ENCODE measurements at regions not wholly inside any gene's neighbourhood (a gene's known extent, or its start where the extent isn't known, plus 50 kb on each side); places are given as distances from the start of the nearest gene placed in this dataset.
"Not testable (repeated sequence)": the region's sequence is repeated elsewhere in the genome, so short reads cannot be mapped to it uniquely, and the experiment has no call there.

GRCh38 chr18:11454040-11454439 lies 155.4 kb upstream of the SLC35G4 start:
- H3K9me2 ChIP-seq (replicated peaks; ENCODE audit: insufficient read depth, low read length) = no peaks in the 10 kb centered on the region
- H3K27me3 ChIP-seq (ENCODE audit: low read length) = no peaks in the 10 kb centered on the region
- H3K9me3 ChIP-seq (ENCODE audit: insufficient read depth, low read length) = no peaks in the 10 kb centered on the region
- TF ChIP-seq EZH2phosphoT487 (conservative IDR thresholded peaks at IDR 0.05; ENCODE audit: low read length) (no peak), CTCF (IDR thresholded peaks at IDR 0.05; ENCODE audit: insufficient read depth, low read length, poor library complexity, severe bottlenecking) (no peak)
- no peaks in the 10 kb centered on the region for H3F3A ChIP-seq (ENCODE audit: insufficient read depth)
- no peak overlapping the region for H2AFZ ChIP-seq (ENCODE audit: low read depth, low read length, severe bottlenecking)
- H3K79me2 ChIP-seq (ENCODE audit: insufficient read depth, low read length) = no peaks in the 10 kb centered on the region
- H3K4me3 ChIP-seq (ENCODE audit: insufficient read depth, low read length, poor library complexity, severe bottlenecking) = no peak overlapping the region
- no peak overlapping the region for H3K9ac ChIP-seq (ENCODE audit: low read length)
- no peaks in the 10 kb centered on the region for H3K36me3 ChIP-seq (ENCODE audit: low read length)
- H4K20me1 ChIP-seq (ENCODE audit: low read depth, low read length) = no peaks in the 10 kb centered on the region
- no peak overlapping the region for H3K27ac ChIP-seq (ENCODE audit: low read depth, low read length)
- H3K4me2 ChIP-seq (ENCODE audit: low read depth, low read length, poor library complexity, severe bottlenecking) = no peak overlapping the region

- H4K20me1 ChIP-seq (ENCODE audit: low read depth, low read length); H3K9me2 ChIP-seq (replicated peaks; ENCODE audit: insufficient read depth, low read length); H2AFZ ChIP-seq (ENCODE audit: low read depth, low read length, severe bottlenecking); H3K4me2 ChIP-seq (ENCODE audit: low read depth, low read length, poor library complexity, severe bottlenecking); H3K79me2 ChIP-seq (ENCODE audit: insufficient read depth, low read length); H3K4me3 ChIP-seq (ENCODE audit: insufficient read depth, low read length, poor library complexity, severe bottlenecking); H3K36me3 ChIP-seq (ENCODE audit: low read length); H3K27ac ChIP-seq (ENCODE audit: low read depth, low read length); H3K27me3 ChIP-seq (ENCODE audit: low read length); H3K9ac ChIP-seq (ENCODE audit: low read length); H3K9me3 ChIP-seq (ENCODE audit: insufficient read depth, low read length); H3F3A ChIP-seq (ENCODE audit: insufficient read depth): not testable (repeated sequence)
These were observed 165.2 kb upstream of the SLC35G4 start for GRCh38 chr18:11444169-11444568.

- no peaks in the 10 kb centered on the region for H3K36me3 ChIP-seq (ENCODE audit: low read length)
- H2AFZ ChIP-seq (ENCODE audit: low read depth, low read length, severe bottlenecking) = no peak overlapping the region
- H3K4me3 ChIP-seq (ENCODE audit: insufficient read depth, low read length, poor library complexity, severe bottlenecking) = no peak overlapping the region
- no peak overlapping the region for H3K9ac ChIP-seq (ENCODE audit: low read length)
- no peak overlapping the region for H3K4me2 ChIP-seq (ENCODE audit: low read depth, low read length, poor library complexity, severe bottlenecking)
- no peaks in the 10 kb centered on the region for H4K20me1 ChIP-seq (ENCODE audit: low read depth, low read length)
- no peak for TF ChIP-seq CTCF (IDR thresholded peaks at IDR 0.05; ENCODE audit: insufficient read depth, low read length, poor library complexity, severe bottlenecking)
- no peak for TF ChIP-seq EZH2phosphoT487 (conservative IDR thresholded peaks at IDR 0.05; ENCODE audit: low read length)
- H3K9me2 ChIP-seq (replicated peaks; ENCODE audit: insufficient read depth, low read length) = no peaks in the 10 kb centered on the region
- H3K79me2 ChIP-seq (ENCODE audit: insufficient read depth, low read length) = no peaks in the 10 kb centered on the region
- no peak overlapping the region for H3K27ac ChIP-seq (ENCODE audit: low read depth, low read length)
- no peaks in the 10 kb centered on the region for H3F3A ChIP-seq (ENCODE audit: insufficient read depth)
- H3K27me3 ChIP-seq (ENCODE audit: low read length) = no peaks in the 10 kb centered on the region
- no peaks in the 10 kb centered on the region for H3K9me3 ChIP-seq (ENCODE audit: insufficient read depth, low read length)
These were observed 172.3 kb upstream of the SLC35G4 start for GRCh38 chr18:11437046-11437445.

GRCh38 chr18:11432360-11432811 lies 177.0 kb upstream of the SLC35G4 start:
- no peaks in the 10 kb centered on the region for H3F3A ChIP-seq (ENCODE audit: insufficient read depth)
- no peaks in the 10 kb centered on the region for H3K27me3 ChIP-seq (ENCODE audit: low read length)
- H4K20me1 ChIP-seq (ENCODE audit: low read depth, low read length) = no peaks in the 10 kb centered on the region
- H3K27ac ChIP-seq (ENCODE audit: low read depth, low read length) = no peak overlapping the region
- no peaks in the 10 kb centered on the region for H3K9me2 ChIP-seq (replicated peaks; ENCODE audit: insufficient read depth, low read length)
- no peak overlapping the region for H3K4me3 ChIP-seq (ENCODE audit: insufficient read depth, low read length, poor library complexity, severe bottlenecking)
- no peaks in the 10 kb centered on the region for H3K36me3 ChIP-seq (ENCODE audit: low read length)
- TF ChIP-seq EZH2phosphoT487 (conservative IDR thresholded peaks at IDR 0.05; ENCODE audit: low read length) (no peak), CTCF (IDR thresholded peaks at IDR 0.05; ENCODE audit: insufficient read depth, low read length, poor library complexity, severe bottlenecking) (no peak)
- no peaks in the 10 kb centered on the region for H3K79me2 ChIP-seq (ENCODE audit: insufficient read depth, low read length)
- H3K9me3 ChIP-seq (ENCODE audit: insufficient read depth, low read length) = no peaks in the 10 kb centered on the region
- H3K4me2 ChIP-seq (ENCODE audit: low read depth, low read length, poor library complexity, severe bottlenecking) = no peak overlapping the region
- no peak overlapping the region for H2AFZ ChIP-seq (ENCODE audit: low read depth, low read length, severe bottlenecking)
- no peak overlapping the region for H3K9ac ChIP-seq (ENCODE audit: low read length)

All from SU-DHL-6 (cell line).